GM19467 (cell line): ENCODE measurements at regions not wholly inside any gene's neighbourhood (a gene's known extent, or its start where the extent isn't known, plus 50 kb on each side); places are given as distances from the start of the nearest gene placed in this dataset.
"Not testable (repeated sequence)": the region's sequence is repeated elsewhere in the genome, so short reads cannot be mapped to it uniquely, and the experiment has no call there.

ENCODE experiments used
- ATAC-seq: cut with Tn5 transposase; IDR thresholded peaks from one replicate; pipeline ENCODE4 v1.9.1; 2021; ENCODE audit warnings: mild to moderate bottlenecking, moderate library complexity; ENCODE audit not compliant: unreplicated experiment

GRCh38 chr3:103564116-103564515 is 1129.3 kb downstream of the ZPLD1 start:
- ATAC-seq, result not testable (repeated sequence)

DNA sequence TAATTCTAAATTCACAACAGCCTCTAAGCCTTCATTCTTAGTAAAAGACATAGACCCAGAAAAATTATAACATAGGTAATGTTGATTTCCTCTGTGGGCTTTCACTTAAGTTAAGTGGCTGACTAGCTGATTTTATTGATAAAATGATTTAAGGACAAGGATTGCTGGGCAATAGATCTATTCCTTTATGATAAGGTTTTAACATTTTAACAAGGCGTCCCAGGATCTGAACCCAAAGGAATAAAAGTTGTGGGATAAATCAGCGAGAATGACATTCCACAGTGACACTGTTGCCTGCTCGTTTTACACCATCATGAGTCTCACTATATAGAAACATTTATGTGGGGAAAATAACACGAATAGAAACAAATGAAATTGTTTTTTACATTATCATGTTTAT is 1151.0 kb downstream of the ZPLD1 start:
- ATAC-seq, result no peak

- ATAC-seq, result no peak
Observed at GRCh38 chr3:103589770-103590169, 1155.0 kb downstream of the ZPLD1 start.

- ATAC-seq, result no peak
Observed at GRCh38 chr3:103600844-103601243, 1166.0 kb downstream of the ZPLD1 start.

GRCh38 chr3:103601666-103602065 is 1166.9 kb downstream of the ZPLD1 start:
- ATAC-seq, result no peak

DNA sequence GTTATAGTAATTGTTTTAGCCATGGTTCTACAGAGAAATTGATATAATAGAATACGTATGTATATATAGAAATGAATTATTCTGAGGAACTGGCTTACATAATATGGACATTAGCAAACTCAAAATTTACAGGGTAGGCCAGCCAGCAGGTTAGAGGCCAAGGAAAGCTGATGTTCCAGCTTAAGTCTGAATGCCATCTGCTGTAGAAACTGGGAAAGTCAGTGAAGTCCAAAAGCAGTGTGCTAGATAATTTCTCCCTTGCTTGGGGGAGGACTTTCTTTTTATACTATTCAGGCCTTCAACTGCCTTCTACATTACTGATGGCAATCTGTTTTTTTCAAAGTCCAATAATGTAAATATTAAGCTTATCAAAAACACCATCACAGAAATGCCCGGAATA is 1174.7 kb downstream of the ZPLD1 start:
- no peak for ATAC-seq

DNA sequence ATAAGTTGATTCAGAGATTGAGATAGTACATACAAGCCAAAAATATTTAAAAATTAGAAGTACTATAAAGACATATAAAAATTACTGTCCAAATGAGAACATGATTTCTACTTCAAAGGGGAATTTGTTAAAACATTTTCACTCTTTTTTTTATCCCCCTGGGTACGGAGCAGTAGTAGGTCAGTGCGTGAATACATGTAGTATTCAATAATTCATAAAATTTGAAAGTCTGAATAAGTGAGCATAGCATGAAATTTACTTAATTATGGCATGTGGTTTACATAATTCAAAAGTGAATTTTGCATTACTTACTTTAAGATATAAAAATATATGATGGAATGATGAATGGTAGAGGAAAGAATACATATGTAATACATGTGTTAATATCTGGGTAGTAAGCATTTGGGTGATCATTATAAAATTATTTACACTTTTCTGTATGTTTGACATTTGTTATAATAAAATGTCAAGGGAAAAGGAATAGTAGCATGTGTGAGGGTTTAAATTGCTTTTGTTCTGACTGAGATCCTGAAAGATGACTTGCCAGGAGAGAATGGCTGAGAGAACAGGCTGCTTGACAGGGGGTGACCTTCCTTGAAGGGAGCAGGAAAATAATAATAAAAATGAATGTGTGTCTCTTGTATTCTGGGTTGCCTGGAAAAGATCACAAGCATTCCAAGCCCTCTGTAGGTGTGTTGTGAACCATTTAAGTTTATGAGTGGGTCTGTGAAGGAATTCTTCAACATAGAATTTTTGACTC is 1178.8 kb downstream of the ZPLD1 start:
- ATAC-seq, result no peak

- ATAC-seq, result no peak
Observed at GRCh38 chr3:103614719-103615118, 1179.9 kb downstream of the ZPLD1 start.

GRCh38 chr3:103617961-103618360 is 1183.1 kb downstream of the ZPLD1 start:
- ATAC-seq, result no peak

- no peak for ATAC-seq
Observed at GRCh38 chr3:103624271-103624670, 1189.5 kb downstream of the ZPLD1 start.

GRCh38 chr3:103629391-103629790 is 1194.6 kb downstream of the ZPLD1 start:
- no peak for ATAC-seq

DNA sequence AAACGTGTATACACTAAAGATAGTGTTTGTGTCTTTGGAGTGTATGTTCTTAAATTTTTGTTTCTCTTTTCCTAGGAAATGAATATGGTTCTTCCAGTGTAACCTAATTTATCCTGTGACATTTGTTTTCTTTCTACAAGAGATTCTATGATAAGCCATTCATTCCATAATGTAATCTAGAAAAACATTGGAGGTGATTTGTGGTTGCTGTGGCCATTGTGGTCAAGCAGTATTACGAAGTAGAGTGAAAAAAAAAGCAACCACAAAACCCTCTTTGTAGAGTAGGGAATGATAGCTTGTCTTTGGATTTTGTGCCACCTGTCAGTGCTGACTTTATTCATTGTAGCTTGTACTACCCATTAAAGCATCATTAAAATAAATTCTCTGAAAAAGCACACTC is 1209.6 kb downstream of the ZPLD1 start:
- ATAC-seq, result no peak

- ATAC-seq, result no peak
Observed at GRCh38 chr3:103653996-103654395, 1219.2 kb downstream of the ZPLD1 start.

DNA sequence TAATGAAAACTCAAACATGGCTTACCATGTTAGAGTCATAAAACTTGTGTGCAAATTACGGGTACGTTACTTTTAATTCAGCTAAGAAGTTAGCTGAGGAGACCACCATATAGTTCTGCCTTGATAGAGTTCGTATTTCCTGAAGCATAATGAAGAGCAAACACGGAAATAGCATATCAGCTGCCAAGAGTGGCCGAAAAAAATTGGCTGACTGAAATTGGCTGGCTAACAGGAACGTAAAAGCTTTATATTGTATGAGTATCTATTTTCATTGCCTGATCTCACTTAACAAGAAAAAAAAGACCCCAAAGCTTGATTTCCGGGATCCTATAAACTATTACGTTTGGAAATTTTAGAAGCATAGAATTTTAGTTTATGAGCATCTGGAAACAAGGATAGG is 1222.9 kb downstream of the ZPLD1 start:
- ATAC-seq, result no peak

DNA sequence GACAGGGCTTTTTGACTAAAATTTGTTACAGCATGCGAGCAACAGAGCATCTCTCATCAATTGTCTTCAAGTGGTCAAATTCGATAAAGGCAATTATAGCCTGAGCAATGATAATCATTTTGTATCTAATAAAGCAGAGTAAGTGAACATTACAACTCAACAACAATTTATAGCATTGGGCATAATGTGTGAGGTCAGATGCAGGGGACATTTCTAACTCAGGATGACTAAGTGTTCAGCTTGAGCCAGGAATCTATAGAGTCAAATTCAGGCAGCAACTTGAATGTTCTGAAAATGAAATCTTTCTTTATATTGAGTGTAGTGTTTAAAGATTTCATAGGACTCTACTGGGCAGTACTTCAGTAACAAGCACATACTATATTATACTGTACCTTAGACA is 1226.0 kb downstream of the ZPLD1 start:
- no peak for ATAC-seq

DNA sequence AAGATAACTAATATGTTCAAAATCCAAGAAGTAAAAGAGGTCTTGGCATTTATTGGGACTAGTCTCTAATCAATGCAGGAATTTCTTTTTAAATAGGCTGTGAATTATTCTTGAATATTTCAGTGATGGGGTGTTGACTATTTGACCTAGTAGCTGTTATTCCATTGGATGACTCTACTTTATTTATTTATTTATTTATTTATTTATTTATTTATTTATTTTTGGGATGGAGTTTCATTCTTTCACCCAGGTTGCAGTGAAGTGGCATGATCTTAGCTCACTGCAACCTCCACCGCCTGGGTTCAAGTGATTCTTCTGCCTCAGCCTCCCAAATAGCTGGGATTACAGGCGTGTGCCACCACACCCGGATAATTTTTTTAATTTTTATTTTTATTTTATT is 1227.8 kb downstream of the ZPLD1 start:
- ATAC-seq, result no peak

DNA sequence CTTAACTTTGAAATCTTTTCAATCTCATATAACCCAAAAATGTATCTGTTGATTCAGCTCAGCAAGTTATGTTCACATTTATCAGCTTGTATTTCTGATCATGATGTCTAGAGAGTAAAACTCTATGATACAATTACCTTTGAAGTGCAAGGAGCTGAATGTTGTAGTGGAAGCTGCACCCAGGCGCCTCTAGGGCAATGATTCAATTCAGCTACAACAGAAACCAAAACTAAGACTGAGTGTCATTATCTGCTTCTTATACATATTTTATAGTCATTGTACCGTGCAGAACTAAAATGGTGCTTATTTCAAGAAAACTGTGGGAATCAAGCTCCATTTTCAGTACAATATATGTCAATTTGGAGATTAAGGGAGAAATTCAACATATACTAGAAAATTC is 1237.5 kb downstream of the ZPLD1 start:
- no peak for ATAC-seq

- ATAC-seq, result no peak
Observed at GRCh38 chr3:103684904-103685303, 1250.1 kb downstream of the ZPLD1 start.

DNA sequence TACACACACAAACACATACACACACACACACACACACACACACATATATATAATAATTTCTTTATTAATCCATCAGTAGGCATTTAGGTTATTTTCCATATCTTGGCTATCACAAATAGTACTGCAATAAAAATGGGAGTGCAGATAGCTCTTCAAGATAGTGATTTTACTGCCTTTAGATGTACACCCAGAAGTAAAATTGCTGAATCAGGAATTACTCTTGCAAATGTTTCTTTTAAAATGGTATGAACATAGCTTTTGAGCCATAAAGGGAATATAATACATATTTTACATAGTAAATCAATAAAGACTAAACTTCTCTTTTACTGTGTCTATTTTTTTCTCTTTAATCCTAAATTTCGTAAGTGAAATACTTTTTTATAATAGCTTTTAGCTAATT is 1251.1 kb downstream of the ZPLD1 start:
- ATAC-seq, result no peak

- no peak for ATAC-seq
Observed at GRCh38 chr3:103690536-103690935, 1255.7 kb downstream of the ZPLD1 start.

DNA sequence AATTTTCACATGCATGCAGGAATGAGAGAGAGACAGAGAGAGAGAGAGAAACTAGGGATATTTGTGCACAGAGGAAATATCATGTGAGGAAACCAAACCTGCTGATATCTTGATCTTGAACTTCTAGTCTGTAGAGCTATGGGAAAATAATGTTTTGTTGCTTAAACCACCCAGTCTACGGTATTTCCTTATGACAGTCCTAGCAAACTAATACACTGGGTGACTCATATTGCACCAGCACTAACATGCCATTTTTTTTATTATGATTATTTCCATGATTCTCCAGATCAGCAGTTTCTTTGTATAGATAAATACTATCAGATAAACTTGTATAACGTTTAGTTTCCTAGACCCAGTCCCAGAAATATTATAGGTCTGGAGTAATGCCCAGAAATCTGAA is 1259.0 kb downstream of the ZPLD1 start:
- no peak for ATAC-seq

DNA sequence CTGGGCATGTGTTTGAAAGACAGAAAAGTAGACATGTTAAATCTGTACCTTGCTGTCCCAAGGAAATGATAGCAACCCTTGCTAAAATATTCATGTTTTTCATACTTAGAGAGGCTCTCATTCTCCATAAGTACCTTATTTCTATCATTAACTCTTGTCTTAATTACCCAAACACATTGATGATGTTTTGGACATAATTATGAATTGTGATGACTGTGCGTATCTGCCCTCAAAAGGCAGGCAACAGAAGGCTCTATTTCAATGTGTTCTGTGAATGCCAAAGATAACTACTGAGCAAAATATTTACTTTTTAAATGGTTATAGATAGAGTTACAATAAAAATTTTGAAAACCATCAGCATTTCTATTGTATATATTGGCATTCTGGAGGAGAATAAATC is 1263.8 kb downstream of the ZPLD1 start:
- no peak for ATAC-seq

DNA sequence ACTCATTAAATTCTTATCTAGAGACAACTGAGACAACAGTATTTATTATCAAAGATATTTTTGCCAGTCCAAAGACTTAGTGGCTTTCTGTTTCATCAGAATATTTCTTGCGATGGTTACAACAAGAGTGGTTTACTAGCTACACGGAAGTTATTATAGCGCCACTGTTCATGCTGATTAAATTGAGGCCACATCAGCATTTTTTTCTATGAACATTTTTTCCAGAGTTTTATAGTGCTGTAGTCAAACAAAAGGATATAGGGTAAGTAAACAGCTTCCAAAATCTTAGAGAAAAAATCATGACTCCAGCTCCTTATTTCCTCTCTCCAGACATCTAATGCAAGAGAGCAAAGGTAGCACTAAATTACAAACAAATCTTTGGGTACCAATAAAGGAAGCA is 1264.4 kb downstream of the ZPLD1 start:
- no peak for ATAC-seq
